ENCODE measurements at regions not wholly inside any gene's neighbourhood (a gene's known extent, or its start where the extent isn't known, plus 50 kb on each side); places are given as distances from the start of the nearest gene placed in this dataset.

DNA sequence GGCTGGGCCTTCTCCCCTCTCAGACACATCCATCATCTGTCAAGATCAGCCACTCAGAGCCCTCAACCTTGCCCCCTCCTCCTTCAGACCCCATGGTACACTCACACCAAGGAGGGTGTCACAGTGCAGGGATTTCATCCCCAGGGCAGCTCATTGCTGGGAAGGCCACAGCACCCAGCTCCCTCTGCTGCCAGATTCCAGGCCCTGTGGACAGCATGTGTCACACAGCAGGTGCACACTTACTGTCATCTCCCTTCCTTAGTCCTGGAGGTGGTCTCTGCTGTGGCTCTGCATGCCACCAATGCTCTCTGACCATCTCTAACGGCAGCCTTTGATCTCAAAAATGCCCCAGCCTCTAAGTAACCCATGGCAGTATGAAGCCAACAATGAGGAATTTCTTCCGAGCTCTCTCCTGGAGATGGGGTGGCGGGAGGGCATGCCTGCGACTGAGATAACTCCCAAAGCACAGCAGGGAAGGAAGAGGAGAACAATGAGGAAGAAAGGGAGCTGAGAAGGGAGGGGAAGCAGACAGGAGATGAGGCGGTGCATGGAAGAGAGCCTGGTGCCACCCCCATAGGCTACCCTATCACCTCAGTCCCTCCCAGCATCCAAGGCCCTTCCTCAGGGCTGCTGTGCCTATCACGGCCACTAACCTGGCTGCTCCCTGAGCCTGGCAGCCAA is 101.0 kb downstream of the SINHCAF start:
- Histone ChIP-seq H3K4me3 (ENCODE audit: low read depth, low read length) (no peak overlapping the region), H3K27ac (ENCODE audit: low read depth, low read length) (no peak overlapping the region), H3K27me3 (ENCODE audit: insufficient read depth, low read length) (peaks cover 38% of the 10 kb centered on the region), H3K79me2 (ENCODE audit: control insufficient read depth, insufficient read depth, low read length, unreplicated experiment) (no peaks in the 10 kb centered on the region), H2AFZ (ENCODE audit: low read length, unreplicated experiment) (no peak overlapping the region), H3K4me1 (ENCODE audit: control insufficient read depth, insufficient read depth, low read length, unreplicated experiment) (no peaks in the 10 kb centered on the region), H3K36me3 (ENCODE audit: insufficient read depth, low read length) (no peaks in the 10 kb centered on the region)

- Histone ChIP-seq H3K4me3 (ENCODE audit: low read depth, low read length) (no peak overlapping the region), H3K79me2 (ENCODE audit: control insufficient read depth, insufficient read depth, low read length, unreplicated experiment) (no peaks in the 10 kb centered on the region), H3K27ac (ENCODE audit: low read depth, low read length) (no peak overlapping the region), H2AFZ (ENCODE audit: low read length, unreplicated experiment) (no peak overlapping the region), H3K4me1 (ENCODE audit: control insufficient read depth, insufficient read depth, low read length, unreplicated experiment) (no peaks in the 10 kb centered on the region), H3K27me3 (ENCODE audit: insufficient read depth, low read length) (peaks cover 30% of the 10 kb centered on the region), H3K36me3 (ENCODE audit: insufficient read depth, low read length) (no peaks in the 10 kb centered on the region)
These were observed 100.1 kb downstream of the SINHCAF start for GRCh38 chr12:31225656-31226535.

GRCh38 chr12:31226639-31227038 is 99.3 kb downstream of the SINHCAF start:
- no peaks in the 10 kb centered on the region for H3K79me2 ChIP-seq (ENCODE audit: control insufficient read depth, insufficient read depth, low read length, unreplicated experiment)
- H3K4me3 ChIP-seq (ENCODE audit: low read depth, low read length), result no peak overlapping the region
- no peaks in the 10 kb centered on the region for H3K4me1 ChIP-seq (ENCODE audit: control insufficient read depth, insufficient read depth, low read length, unreplicated experiment)
- H3K27ac ChIP-seq (ENCODE audit: low read depth, low read length), result no peak overlapping the region
- no peak overlapping the region for H2AFZ ChIP-seq (ENCODE audit: low read length, unreplicated experiment)
- H3K27me3 ChIP-seq (ENCODE audit: insufficient read depth, low read length), result peaks cover 29% of the 10 kb centered on the region
- no peaks in the 10 kb centered on the region for H3K36me3 ChIP-seq (ENCODE audit: insufficient read depth, low read length)

DNA sequence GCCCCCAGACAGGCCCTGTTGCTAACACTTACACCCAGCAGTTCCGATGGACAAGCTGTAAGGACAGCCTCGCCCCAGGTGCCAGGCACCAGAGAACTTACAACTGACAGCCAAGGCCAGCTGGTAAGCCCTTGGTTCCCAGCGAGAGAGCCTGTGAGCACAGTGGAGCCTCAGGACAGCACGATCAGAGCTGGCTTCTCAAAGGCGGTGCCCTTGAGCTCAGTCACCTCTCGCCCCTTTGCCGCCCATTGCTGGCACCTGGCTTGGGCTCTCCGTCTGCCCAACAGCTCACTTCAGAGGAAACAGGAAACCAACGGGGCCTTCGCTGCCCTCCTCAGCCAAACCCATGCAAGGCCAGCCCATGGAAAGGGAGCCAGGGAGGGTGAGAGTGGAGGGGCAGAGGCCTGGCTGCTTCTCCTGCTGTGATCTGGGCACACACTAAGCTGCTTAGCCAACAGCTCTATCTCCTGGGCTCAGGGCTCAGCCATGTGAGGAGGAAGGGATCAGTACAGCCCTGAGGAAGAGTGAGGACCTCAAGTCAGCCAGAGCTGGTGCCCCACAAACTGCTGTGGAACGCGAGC is 98.5 kb downstream of the SINHCAF start:
- Histone ChIP-seq H3K27ac (ENCODE audit: low read depth, low read length) (no peak overlapping the region), H3K4me3 (ENCODE audit: low read depth, low read length) (no peak overlapping the region), H3K4me1 (ENCODE audit: control insufficient read depth, insufficient read depth, low read length, unreplicated experiment) (no peaks in the 10 kb centered on the region), H2AFZ (ENCODE audit: low read length, unreplicated experiment) (no peak overlapping the region), H3K27me3 (ENCODE audit: insufficient read depth, low read length) (peaks cover 30% of the 10 kb centered on the region), H3K36me3 (ENCODE audit: insufficient read depth, low read length) (no peaks in the 10 kb centered on the region), H3K79me2 (ENCODE audit: control insufficient read depth, insufficient read depth, low read length, unreplicated experiment) (no peaks in the 10 kb centered on the region)

- Histone ChIP-seq H3K79me2 (ENCODE audit: control insufficient read depth, insufficient read depth, low read length, unreplicated experiment) (no peaks in the 10 kb centered on the region), H3K36me3 (ENCODE audit: insufficient read depth, low read length) (no peaks in the 10 kb centered on the region), H3K27me3 (ENCODE audit: insufficient read depth, low read length) (peaks cover 44% of the 10 kb centered on the region), H3K4me3 (ENCODE audit: low read depth, low read length) (no peak overlapping the region), H3K4me1 (ENCODE audit: control insufficient read depth, insufficient read depth, low read length, unreplicated experiment) (no peaks in the 10 kb centered on the region), H2AFZ (ENCODE audit: low read length, unreplicated experiment) (no peak overlapping the region), H3K27ac (ENCODE audit: low read depth, low read length) (no peak overlapping the region)
These were observed 96.8 kb downstream of the SINHCAF start for GRCh38 chr12:31228811-31229792.

GRCh38 chr12:31230004-31230403 is 95.9 kb downstream of the SINHCAF start:
- Histone ChIP-seq H3K79me2 (ENCODE audit: control insufficient read depth, insufficient read depth, low read length, unreplicated experiment) (no peaks in the 10 kb centered on the region), H3K4me1 (ENCODE audit: control insufficient read depth, insufficient read depth, low read length, unreplicated experiment) (no peaks in the 10 kb centered on the region), H3K27me3 (ENCODE audit: insufficient read depth, low read length) (peaks cover 46% of the 10 kb centered on the region), H3K4me3 (ENCODE audit: low read depth, low read length) (no peak overlapping the region), H2AFZ (ENCODE audit: low read length, unreplicated experiment) (no peak overlapping the region), H3K36me3 (ENCODE audit: insufficient read depth, low read length) (no peaks in the 10 kb centered on the region), H3K27ac (ENCODE audit: low read depth, low read length) (no peak overlapping the region)

Measured in ACC112 (cell line).